K562 (cell line): ENCODE measurements at regions not wholly inside any gene's neighbourhood (a gene's known extent, or its start where the extent isn't known, plus 50 kb on each side); places are given as distances from the start of the nearest gene placed in this dataset.

Source experiments
- ATAC-seq: fragments of 200-7000 bp; cut with Tn5 transposase; 3 replicates; pipeline ENCODE4 v1.9.1; 2020; ENCODE audit warnings: moderate library complexity
- BruUV-seq: library from RNA; stranded (reverse); fragments of 400-500 nt; replicated peaks from 2 replicates; lab custom pipeline; 2021; lab: Mats Ljungman, UMichigan
- CTCF ChIA-PET: fragments of 300-600 bp; formaldehyde crosslinking; extraction: SDS; loops from one replicate; lab custom pipeline; 2021; ENCODE audit warnings: low intra/inter-chr PET ratio; lab: Yijun Ruan, JAX
- POLR2A ChIA-PET: fragments of 300-600, 350-650 bp; sonication (Branson Sonifier 250); formaldehyde crosslinking; extraction: SDS; loops from one replicate; lab custom pipeline; 2021; ENCODE audit warnings: antibody characterized with exemption, inconsistent platforms; lab: Yijun Ruan, JAX
- DNase-seq, 4 experiments: peaks; one replicate each; pipeline versions ENCODE4 v3.0.0 to v3.0.0-alpha.2; 2011 to 2018; ENCODE audit warnings: low spot score in 3 of 4, mixed read lengths in 3 of 4; ENCODE audit errors: extremely low read depth in 1 of 4
- FAIRE-seq: peaks from 2 replicates; lab custom pipeline; 2011; peaks lifted over from hg19 to GRCh38; lab: Jason Lieb, UNC
- H2AFZ ChIP-seq: 2 replicates; pipeline ENCODE4 v1.6.0; 2011; ENCODE audit warnings: low read depth, low read length, control low read depth, inconsistent platforms
- H3K27ac ChIP-seq: fragments of 200-600 bp; 3 replicates; pipeline ENCODE4 v1.8.0; 2011; ENCODE audit warnings: low read depth, mild to moderate bottlenecking, control low read depth, inconsistent platforms, low read length, moderate library complexity, mixed read lengths; ENCODE audit errors: extremely low read depth
- H3K27me3 ChIP-seq, 2 experiments: fragments of 300-600 bp in 1 of 2; 2 replicates in 1 of 2; 3 replicates in 1 of 2; pipeline versions ENCODE4 v1.6.0 to v1.8.0; 2011; ENCODE audit warnings: inconsistent platforms in 2 of 2, low read length in 2 of 2, mild to moderate bottlenecking in 1 of 2, mixed read lengths in 1 of 2, moderate library complexity in 1 of 2; ENCODE audit not compliant: control insufficient read depth in 2 of 2, insufficient read depth in 2 of 2
- H3K36me3 ChIP-seq: fragments of 300-600 bp; 3 replicates; pipeline ENCODE4 v1.8.0; 2011; ENCODE audit warnings: mild to moderate bottlenecking, low read length, inconsistent platforms; ENCODE audit not compliant: control insufficient read depth, insufficient read depth
- H3K4me1 ChIP-seq, 2 experiments: fragments of 200-600 bp in 1 of 2; replicated peaks in 1 of 2; 2 replicates in 1 of 2; 3 replicates in 1 of 2; pipeline versions ENCODE4 v1.5.1 to v1.8.0; 2011; ENCODE audit warnings: inconsistent platforms in 2 of 2, low read length in 2 of 2, mild to moderate bottlenecking in 1 of 2, mixed read lengths in 1 of 2, moderate library complexity in 1 of 2; ENCODE audit not compliant: control insufficient read depth in 2 of 2, insufficient read depth in 2 of 2
- H3K4me2 ChIP-seq: 2 replicates; pipeline ENCODE4 v1.6.1; 2011; ENCODE audit warnings: low read length, control low read depth, inconsistent platforms, mixed read lengths; ENCODE audit not compliant: insufficient read depth
- H3K4me3 ChIP-seq: fragments of 200-600 bp; sonication (generic), shearing (Covaris generic); 2 replicates; pipeline ENCODE4 v1.5.1; 2016; ENCODE audit warnings: control low read depth, inconsistent platforms
- H3K79me2 ChIP-seq: fragments of 200-600 bp; 3 replicates; pipeline ENCODE4 v1.8.0; 2011; ENCODE audit warnings: low read length, inconsistent platforms; ENCODE audit not compliant: control insufficient read depth, insufficient read depth
- H3K9ac ChIP-seq, 2 experiments: 2 replicates each; pipeline versions ENCODE4 v1.6.0 to v1.6.1; 2011; ENCODE audit warnings: low read depth in 2 of 2, low read length in 2 of 2, control low read depth in 1 of 2, inconsistent platforms in 1 of 2, mild to moderate bottlenecking in 1 of 2, mixed read lengths in 1 of 2; ENCODE audit not compliant: insufficient read depth in 1 of 2
- H3K9me1 ChIP-seq: one replicate; pipeline ENCODE4 v1.6.0; 2011; ENCODE audit warnings: inconsistent platforms, mild to moderate bottlenecking, low read length, moderate library complexity; ENCODE audit not compliant: control insufficient read depth, insufficient read depth
- H3K9me3 ChIP-seq: replicated peaks from 2 replicates; pipeline ENCODE4 v1.5.1; 2011; ENCODE audit warnings: low read depth, low read length, inconsistent platforms; ENCODE audit not compliant: control insufficient read depth, insufficient read depth
- H4K20me1 ChIP-seq: replicated peaks from 2 replicates; pipeline ENCODE4 v1.6.1; 2011; ENCODE audit warnings: low read length, inconsistent platforms, mixed read lengths; ENCODE audit not compliant: control insufficient read depth, insufficient read depth
- CBFB ChIP-seq: sonication (generic); formaldehyde crosslinking; IDR thresholded peaks from 2 replicates; pipeline ENCODE4 v1.4.0; 2020; ENCODE audit warnings: mild to moderate bottlenecking, missing genetic modification reagents
- CTCFL ChIP-seq: IDR thresholded peaks from 2 replicates; pipeline ENCODE4 v1.6.1; 2011; ENCODE audit warnings: borderline replicate concordance, low read depth, mild to moderate bottlenecking, moderate library complexity, low read length; ENCODE audit not compliant: insufficient read depth, poor library complexity, severe bottlenecking
- HNRNPL ChIP-seq: fragments of 200-400 bp; formaldehyde crosslinking; IDR thresholded peaks from 2 replicates; pipeline ENCODE4 v1.6.1; 2017; ENCODE audit warnings: low read depth, mild to moderate bottlenecking, low read length
- MBD1 ChIP-seq: fragments of 250-450 bp; sonication (Bioruptor Pico); IDR thresholded peaks from 2 replicates; pipeline ENCODE4 v1.8.0; 2022; ENCODE audit warnings: inconsistent platforms
- PCBP2 ChIP-seq: fragments of 200-400 bp; formaldehyde crosslinking; IDR thresholded peaks from 2 replicates; pipeline ENCODE4 v1.6.1; 2018; ENCODE audit warnings: low read length, low read depth, mild to moderate bottlenecking, moderate library complexity; ENCODE audit not compliant: poor library complexity, severe bottlenecking
- RBFOX2 ChIP-seq: fragments of 200-400 bp; formaldehyde crosslinking; IDR thresholded peaks from 2 replicates; pipeline ENCODE4 v1.6.1; 2017; ENCODE audit warnings: low read depth, mild to moderate bottlenecking, low read length, moderate library complexity
- STAT5A ChIP-seq: IDR thresholded peaks from 2 replicates; pipeline ENCODE4 v1.6.1; 2012; ENCODE audit warnings: low read length, inconsistent platforms, borderline replicate concordance
- TAL1 ChIP-seq: fragments of 450-650 bp; IDR thresholded peaks from 2 replicates; pipeline ENCODE4 v1.6.1; 2016; ENCODE audit warnings: mild to moderate bottlenecking
- XRCC5 ChIP-seq: fragments of 200-400 bp; formaldehyde crosslinking; IDR thresholded peaks from 2 replicates; pipeline ENCODE4 v1.6.1; 2017; ENCODE audit warnings: low read depth, mild to moderate bottlenecking, low read length
- ZNF224 ChIP-seq: sonication (generic); formaldehyde crosslinking; IDR thresholded peaks from 2 replicates; pipeline ENCODE4 v1.8.0; 2022; ENCODE audit warnings: mild to moderate bottlenecking, missing genetic modification reagents
- ZNF23 ChIP-seq: fragments of 250-450 bp; sonication (Bioruptor Pico); IDR thresholded peaks from 2 replicates; pipeline ENCODE4 v1.4.0; 2020; ENCODE audit warnings: mild to moderate bottlenecking
- ZNF253 ChIP-seq: fragments of 250-450 bp; sonication (Bioruptor Pico); conservative IDR thresholded peaks from 2 replicates; pipeline ENCODE4 v1.6.1; 2021; ENCODE audit warnings: mild to moderate bottlenecking
- WGBS: fragments of 100-300 bp; shearing (Covaris generic); methylation state at CpG from one replicate; pipeline ENCODE4 v1.1.6; 2016; ENCODE audit warnings: low coverage, mixed read lengths; ENCODE audit not compliant: insufficient coverage; ENCODE audit errors: missing lambda C conversion rate; 5-methylcytosine and 5-hydroxymethylcytosine counted together
- in situ Hi-C: fragments of 300-500 bp; cut with MboI; formaldehyde crosslinking; loops from 4 replicates; pipeline ENCODE4 v1.15.0; 2018; ENCODE audit warnings: inconsistent platforms, mixed read lengths
- intact Hi-C: fragments of 100-400 bp; cut with micrococcal nuclease; formaldehyde crosslinking; loops from 2 replicates; pipeline ENCODE4 v1.14.2; 2022
- TF ChIP-seq, protein P1 (sequence below): fragments of 250-450 bp; sonication (Bioruptor Pico); IDR thresholded peaks from 2 replicates; pipeline ENCODE4 v1.8.0; 2022; ENCODE audit warnings: moderate library complexity, mild to moderate bottlenecking, inconsistent platforms
- TF ChIP-seq, protein P2 (sequence below): fragments of 250-450 bp; sonication (Bioruptor Pico); IDR thresholded peaks from 2 replicates; pipeline ENCODE4 v1.5.0; 2021

DNA sequence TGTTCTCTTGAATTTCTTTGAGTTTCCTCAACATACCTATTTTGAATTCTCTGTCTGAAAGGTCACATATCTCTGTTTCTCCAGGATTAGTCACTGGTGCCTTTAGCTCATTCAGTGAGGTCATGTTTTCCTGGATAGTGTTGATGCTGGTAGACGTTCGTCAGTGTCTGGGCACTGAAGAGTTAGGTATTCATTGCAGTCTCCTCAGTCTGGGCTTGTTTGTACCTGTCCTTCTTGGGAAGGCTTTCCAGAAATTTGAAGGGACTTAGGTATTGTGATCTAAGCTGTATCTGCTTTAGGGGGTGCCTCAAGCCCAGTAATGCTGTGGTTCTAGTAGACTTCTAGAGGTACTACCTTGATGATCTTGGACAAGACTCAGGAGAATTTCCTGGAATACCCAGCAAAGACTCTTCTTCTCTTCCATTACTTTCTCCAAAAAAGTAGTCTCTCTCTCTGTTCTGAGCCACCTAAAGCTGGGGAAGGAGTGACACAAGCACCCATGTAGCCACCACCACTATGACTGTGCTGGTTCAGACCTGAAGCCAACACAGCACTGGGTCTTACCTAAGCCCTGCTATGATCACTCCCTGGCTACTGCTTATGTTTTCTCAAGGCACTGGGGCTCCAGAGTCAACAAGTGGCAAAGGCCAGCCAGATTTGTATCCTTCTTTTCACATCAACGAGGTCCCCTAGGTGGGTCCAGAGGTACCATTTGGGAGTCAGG is 852.0 kb downstream of the BCL11A start:
- Histone ChIP-seq H4K20me1 (no peaks in the 10 kb centered on the region), H3K27me3 (no peaks in the 10 kb centered on the region), H3K9ac (no peak overlapping the region), H3K36me3 (no peaks in the 10 kb centered on the region), H3K4me3 (no peak overlapping the region), H3K4me2 (no peak overlapping the region), H3K4me1 (no peaks in the 10 kb centered on the region), H3K9me1 (no peaks in the 10 kb centered on the region), H3K9me3 (no peaks in the 10 kb centered on the region), H2AFZ (no peak overlapping the region), H3K79me2 (no peaks in the 10 kb centered on the region), H3K27ac (no peak overlapping the region)
- FAIRE-seq: no peak
- WGBS: 0% methylated on average over 3 of the region's 3 CpGs
- ChIA-PET CTCF (no interaction called here), POLR2A (no interaction called here)
- in situ Hi-C loops: no loop called here
- DNase-seq: no peak
- intact Hi-C loops: no loop called here
- no peak for ATAC-seq
- no TSS peak for BruUV-seq
- TF ChIP-seq, protein P1, sequence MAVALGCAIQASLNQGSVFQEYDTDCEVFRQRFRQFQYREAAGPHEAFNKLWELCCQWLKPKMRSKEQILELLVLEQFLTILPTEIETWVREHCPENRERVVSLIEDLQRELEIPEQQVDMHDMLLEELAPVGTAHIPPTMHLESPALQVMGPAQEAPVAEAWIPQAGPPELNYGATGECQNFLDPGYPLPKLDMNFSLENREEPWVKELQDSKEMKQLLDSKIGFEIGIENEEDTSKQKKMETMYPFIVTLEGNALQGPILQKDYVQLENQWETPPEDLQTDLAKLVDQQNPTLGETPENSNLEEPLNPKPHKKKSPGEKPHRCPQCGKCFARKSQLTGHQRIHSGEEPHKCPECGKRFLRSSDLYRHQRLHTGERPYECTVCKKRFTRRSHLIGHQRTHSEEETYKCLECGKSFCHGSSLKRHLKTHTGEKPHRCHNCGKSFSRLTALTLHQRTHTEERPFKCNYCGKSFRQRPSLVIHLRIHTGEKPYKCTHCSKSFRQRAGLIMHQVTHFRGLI (CRISPR knock-in tag): no peak
- TF ChIP-seq RBFOX2 (no peak), CTCFL (no peak), XRCC5 (no peak), TAL1 (no peak), CBFB (CRISPR knock-in tag) (no peak), PCBP2 (no peak), HNRNPL (no peak), STAT5A (no peak), ZNF253 (CRISPR knock-in tag) (no peak), ZNF23 (CRISPR knock-in tag) (no peak), MBD1 (no peak), ZNF224 (CRISPR knock-in tag) (no peak)
- TF ChIP-seq, protein P2, sequence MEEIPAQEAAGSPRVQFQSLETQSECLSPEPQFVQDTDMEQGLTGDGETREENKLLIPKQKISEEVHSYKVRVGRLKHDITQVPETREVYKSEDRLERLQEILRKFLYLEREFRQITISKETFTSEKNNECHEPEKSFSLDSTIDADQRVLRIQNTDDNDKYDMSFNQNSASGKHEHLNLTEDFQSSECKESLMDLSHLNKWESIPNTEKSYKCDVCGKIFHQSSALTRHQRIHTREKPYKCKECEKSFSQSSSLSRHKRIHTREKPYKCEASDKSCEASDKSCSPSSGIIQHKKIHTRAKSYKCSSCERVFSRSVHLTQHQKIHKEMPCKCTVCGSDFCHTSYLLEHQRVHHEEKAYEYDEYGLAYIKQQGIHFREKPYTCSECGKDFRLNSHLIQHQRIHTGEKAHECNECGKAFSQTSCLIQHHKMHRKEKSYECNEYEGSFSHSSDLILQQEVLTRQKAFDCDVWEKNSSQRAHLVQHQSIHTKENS (CRISPR knock-in tag): no peak
